ENCODE measurements at regions not wholly inside any gene's neighbourhood (a gene's known extent, or its start where the extent isn't known, plus 50 kb on each side); places are given as distances from the start of the nearest gene placed in this dataset.

GRCh38 chr14:29265852-29266251 is 499.3 kb downstream of the FOXG1 start:
- ATAC-seq (no peak), DNase-seq (ENCODE audit: extremely low read depth in 1 of 4, low spot score in 3 of 4) (no peak), FAIRE-seq (no peak)
- intact Hi-C loops (cut with micrococcal nuclease), result no loop called here
- ChIA-PET POLR2A (no interaction called here), CTCF (ENCODE audit: low intra/inter-chr PET ratio) (no interaction called here)
- Histone ChIP-seq H2AFZ (ENCODE audit: low read depth, low read length) (no peak overlapping the region), H3K4me1 (replicated peaks in 1 of 2; ENCODE audit: control insufficient read depth in 2 of 2, insufficient read depth in 2 of 2, low read length in 2 of 2) (no peaks in the 10 kb centered on the region), H3K79me2 (ENCODE audit: control insufficient read depth, insufficient read depth, low read length) (no peaks in the 10 kb centered on the region), H3K4me3 (no peak overlapping the region), H3K27me3 (ENCODE audit: control insufficient read depth in 2 of 2, insufficient read depth in 2 of 2, low read length in 2 of 2) (no peaks in the 10 kb centered on the region), H3K36me3 (ENCODE audit: control insufficient read depth, insufficient read depth, low read length) (no peaks in the 10 kb centered on the region), H3K9me3 (replicated peaks; ENCODE audit: control insufficient read depth, insufficient read depth, low read depth, low read length) (no peaks in the 10 kb centered on the region), H3K9ac (ENCODE audit: insufficient read depth in 1 of 2, low read depth in 2 of 2, low read length in 2 of 2) (no peak overlapping the region), H4K20me1 (replicated peaks; ENCODE audit: control insufficient read depth, insufficient read depth, low read length) (no peaks in the 10 kb centered on the region), H3K4me2 (ENCODE audit: insufficient read depth, low read length) (no peak overlapping the region), H3K27ac (ENCODE audit: extremely low read depth, low read depth, low read length) (no peak overlapping the region), H3K9me1 (ENCODE audit: control insufficient read depth, insufficient read depth, low read length) (no peaks in the 10 kb centered on the region)
- BruUV-seq (replicated peaks), result no TSS peak
- TF ChIP-seq ZNF444 (CRISPR knock-in tag; IDR thresholded peaks at IDR 0.05) (no peak), CBX1 (IDR thresholded peaks at IDR 0.05; ENCODE audit: low read depth) (no peak), HDAC3 (IDR thresholded peaks at IDR 0.05; ENCODE audit: borderline replicate concordance, partially characterized antibody) (no peak), ZNF75A (CRISPR knock-in tag; IDR thresholded peaks at IDR 0.05) (no peak), HOXB6 (CRISPR knock-in tag; IDR thresholded peaks at IDR 0.05; ENCODE audit: borderline replicate concordance) (no peak), E2F5 (CRISPR knock-in tag; IDR thresholded peaks at IDR 0.05) (no peak), SREBF2 (CRISPR knock-in tag; IDR thresholded peaks at IDR 0.05) (no peak), ZBTB17 (CRISPR knock-in tag; IDR thresholded peaks at IDR 0.05) (no peak), ZNF184 (CRISPR knock-in tag; IDR thresholded peaks at IDR 0.05) (no peak), NR1H2 (CRISPR knock-in tag; IDR thresholded peaks at IDR 0.05) (no peak), NRF1 (conservative IDR thresholded peaks at IDR 0.05 in 1 of 2, IDR thresholded peaks at IDR 0.05 in 1 of 2) (no peak), SNIP1 (IDR thresholded peaks at IDR 0.05; ENCODE audit: low read depth) (no peak), KAT2B (IDR thresholded peaks at IDR 0.05; ENCODE audit: low read depth, low read length) (no peak), ZBTB34 (CRISPR knock-in tag; IDR thresholded peaks at IDR 0.05) (no peak)
- WGBS (ENCODE audit: insufficient coverage, low coverage, missing lambda C conversion rate), result 0% methylated on average over 1 of the region's 1 CpG
- in situ Hi-C loops (cut with MboI), result no loop called here
